ENCODE measurements at regions not wholly inside any gene's neighbourhood (a gene's known extent, or its start where the extent isn't known, plus 50 kb on each side); places are given as distances from the start of the nearest gene placed in this dataset.

GRCh38 chr12:125210104-125210755 lies 145.0 kb downstream of the AACS start:
- TF ChIP-seq CTCF (conservative IDR thresholded peaks at IDR 0.05) (no peak), EZH2 (IDR thresholded peaks at IDR 0.05; ENCODE audit: low read depth) (no peak)
